NB4 (cell line): ENCODE measurements at regions not wholly inside any gene's neighbourhood (a gene's known extent, or its start where the extent isn't known, plus 50 kb on each side); places are given as distances from the start of the nearest gene placed in this dataset.

Experiments used
- MAX ChIP-seq: IDR thresholded peaks from 2 replicates; pipeline ENCODE4 v1.6.1; 2011; ENCODE audit warnings: low read depth, low read length
- MYC ChIP-seq: IDR thresholded peaks from 2 replicates; pipeline ENCODE4 v1.6.1; 2011; ENCODE audit warnings: low read depth, low read length
- POLR2A ChIP-seq: IDR thresholded peaks from 2 replicates; pipeline ENCODE4 v1.6.1; 2011; ENCODE audit warnings: mild to moderate bottlenecking; ENCODE audit not compliant: insufficient read length; ENCODE audit errors: extremely low read depth
- TF ChIP-seq, protein P1 (sequence below): IDR thresholded peaks from one replicate; pipeline ENCODE4 v1.5.1; 2012; ENCODE audit warnings: low read depth, low read length

GRCh38 chr15:39016706-39017105, 452.1 kb upstream of the RASGRP1 start:
- TF ChIP-seq POLR2A (no peak), MAX (no peak), MYC (no peak)
- TF ChIP-seq, protein P1, sequence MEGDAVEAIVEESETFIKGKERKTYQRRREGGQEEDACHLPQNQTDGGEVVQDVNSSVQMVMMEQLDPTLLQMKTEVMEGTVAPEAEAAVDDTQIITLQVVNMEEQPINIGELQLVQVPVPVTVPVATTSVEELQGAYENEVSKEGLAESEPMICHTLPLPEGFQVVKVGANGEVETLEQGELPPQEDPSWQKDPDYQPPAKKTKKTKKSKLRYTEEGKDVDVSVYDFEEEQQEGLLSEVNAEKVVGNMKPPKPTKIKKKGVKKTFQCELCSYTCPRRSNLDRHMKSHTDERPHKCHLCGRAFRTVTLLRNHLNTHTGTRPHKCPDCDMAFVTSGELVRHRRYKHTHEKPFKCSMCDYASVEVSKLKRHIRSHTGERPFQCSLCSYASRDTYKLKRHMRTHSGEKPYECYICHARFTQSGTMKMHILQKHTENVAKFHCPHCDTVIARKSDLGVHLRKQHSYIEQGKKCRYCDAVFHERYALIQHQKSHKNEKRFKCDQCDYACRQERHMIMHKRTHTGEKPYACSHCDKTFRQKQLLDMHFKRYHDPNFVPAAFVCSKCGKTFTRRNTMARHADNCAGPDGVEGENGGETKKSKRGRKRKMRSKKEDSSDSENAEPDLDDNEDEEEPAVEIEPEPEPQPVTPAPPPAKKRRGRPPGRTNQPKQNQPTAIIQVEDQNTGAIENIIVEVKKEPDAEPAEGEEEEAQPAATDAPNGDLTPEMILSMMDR = no peak
